SK-N-SH treated with all-trans-retinoic acid at 6 μM for 48 hours (cell line): ENCODE measurements at regions not wholly inside any gene's neighbourhood (a gene's known extent, or its start where the extent isn't known, plus 50 kb on each side); places are given as distances from the start of the nearest gene placed in this dataset.

Experiments used
- CSDC2 ChIP-seq: fragments of 250-450 bp; sonication (Bioruptor Pico); IDR thresholded peaks from 2 replicates; pipeline ENCODE4 v1.5.0; 2020; ENCODE audit warnings: mild to moderate bottlenecking, moderate library complexity
- OSR1 ChIP-seq: fragments of 250-450 bp; sonication (Bioruptor Pico); IDR thresholded peaks from 2 replicates; pipeline ENCODE4 v1.8.0; 2022; ENCODE audit warnings: moderate library complexity, mild to moderate bottlenecking, inconsistent platforms
- ZFP3 ChIP-seq: fragments of 250-450 bp; sonication (Bioruptor Pico); IDR thresholded peaks from 2 replicates; pipeline ENCODE4 v1.5.0; 2020; ENCODE audit warnings: mild to moderate bottlenecking, moderate library complexity
- ZNF565 ChIP-seq: fragments of 450-650 bp; formaldehyde crosslinking; conservative IDR thresholded peaks from 2 replicates; pipeline ENCODE4 v1.5.0; 2020; ENCODE audit warnings: low read depth, mild to moderate bottlenecking, moderate library complexity

DNA sequence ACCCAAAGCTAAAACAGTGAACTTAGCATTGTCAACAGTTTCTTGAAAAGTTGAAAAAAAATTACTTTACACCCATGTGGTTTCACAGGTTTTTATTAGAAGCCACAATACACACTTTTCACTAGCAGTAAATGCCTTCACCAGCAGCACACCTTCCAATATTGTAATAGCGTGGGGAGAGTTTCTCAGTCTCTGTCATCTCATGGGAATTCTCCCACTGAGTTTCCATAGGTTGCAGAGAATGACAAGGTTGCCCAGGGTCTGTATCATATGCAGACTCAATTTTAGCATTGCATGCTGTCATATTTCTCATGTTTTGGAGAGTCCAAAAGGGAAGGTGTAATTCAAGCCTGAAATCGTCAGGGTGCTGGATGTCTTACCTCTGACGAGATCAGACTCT, 486.1 kb upstream of the TENM3 start:
- TF ChIP-seq OSR1 = no peak
- TF ChIP-seq ZFP3 (CRISPR knock-in tag) = no peak
- no peak for TF ChIP-seq ZNF565 (CRISPR knock-in tag)
- TF ChIP-seq CSDC2 (CRISPR knock-in tag) = no peak
